OCI-LY3 (cell line): ENCODE measurements at regions not wholly inside any gene's neighbourhood (a gene's known extent, or its start where the extent isn't known, plus 50 kb on each side); places are given as distances from the start of the nearest gene placed in this dataset.

Experiments used
- EZH2phosphoT487 ChIP-seq: fragments of 200-600 bp; shearing (Covaris generic); IDR thresholded peaks from 2 replicates; pipeline ENCODE4 v1.6.1; 2018; ENCODE audit warnings: antibody characterized with exemption, mixed run types, low read depth
- TF ChIP-seq, protein P1 (sequence below): fragments of 200-600, 300-600 bp; sonication (generic); IDR thresholded peaks from 2 replicates; pipeline ENCODE4 v1.5.1; 2014; ENCODE audit warnings: antibody characterized with exemption, low read length, low read depth

DNA sequence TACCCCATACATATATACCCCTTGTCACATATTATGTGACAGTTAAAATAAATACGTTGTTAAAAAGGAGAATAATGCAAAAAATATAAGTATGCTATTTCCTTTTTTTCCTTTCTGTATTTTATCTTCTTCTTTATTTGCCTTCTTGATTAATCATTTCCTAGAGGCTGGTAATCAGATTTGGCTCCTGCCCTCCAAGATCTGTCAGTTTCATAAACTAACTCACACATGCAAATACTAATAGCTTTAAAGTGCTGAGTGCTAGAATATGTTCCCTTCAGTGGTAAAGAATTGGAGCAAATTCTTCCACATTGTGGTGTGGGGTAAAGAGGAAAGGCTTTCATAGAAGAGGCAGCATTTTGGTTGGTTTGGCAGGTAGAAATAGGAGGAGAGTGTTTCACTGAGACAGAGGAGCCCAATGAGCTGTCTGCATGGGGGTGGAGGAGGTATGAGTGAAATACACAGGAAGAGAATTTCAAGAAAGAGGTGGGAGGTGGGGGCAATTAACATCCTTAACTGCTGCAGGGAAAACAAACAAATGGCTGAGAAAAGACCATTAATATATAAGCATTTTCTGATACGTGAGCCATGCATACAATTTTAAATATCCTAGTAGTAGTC is 523.9 kb downstream of the BMP2 start:
- TF ChIP-seq, protein P1, sequence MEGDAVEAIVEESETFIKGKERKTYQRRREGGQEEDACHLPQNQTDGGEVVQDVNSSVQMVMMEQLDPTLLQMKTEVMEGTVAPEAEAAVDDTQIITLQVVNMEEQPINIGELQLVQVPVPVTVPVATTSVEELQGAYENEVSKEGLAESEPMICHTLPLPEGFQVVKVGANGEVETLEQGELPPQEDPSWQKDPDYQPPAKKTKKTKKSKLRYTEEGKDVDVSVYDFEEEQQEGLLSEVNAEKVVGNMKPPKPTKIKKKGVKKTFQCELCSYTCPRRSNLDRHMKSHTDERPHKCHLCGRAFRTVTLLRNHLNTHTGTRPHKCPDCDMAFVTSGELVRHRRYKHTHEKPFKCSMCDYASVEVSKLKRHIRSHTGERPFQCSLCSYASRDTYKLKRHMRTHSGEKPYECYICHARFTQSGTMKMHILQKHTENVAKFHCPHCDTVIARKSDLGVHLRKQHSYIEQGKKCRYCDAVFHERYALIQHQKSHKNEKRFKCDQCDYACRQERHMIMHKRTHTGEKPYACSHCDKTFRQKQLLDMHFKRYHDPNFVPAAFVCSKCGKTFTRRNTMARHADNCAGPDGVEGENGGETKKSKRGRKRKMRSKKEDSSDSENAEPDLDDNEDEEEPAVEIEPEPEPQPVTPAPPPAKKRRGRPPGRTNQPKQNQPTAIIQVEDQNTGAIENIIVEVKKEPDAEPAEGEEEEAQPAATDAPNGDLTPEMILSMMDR, result no peak
- TF ChIP-seq EZH2phosphoT487, result no peak
